CD4-positive, CD25-positive, alpha-beta regulatory T cell (primary cell): ENCODE measurements at regions not wholly inside any gene's neighbourhood (a gene's known extent, or its start where the extent isn't known, plus 50 kb on each side); places are given as distances from the start of the nearest gene placed in this dataset.

ENCODE experiments used
- ATAC-seq, 2 donors: fragments of 150-1000 bp; cut with Tn5 transposase; one replicate each; pipeline ENCODE4 v1.10.0; 2021; ENCODE audit warnings: low read depth in 2 of 2, moderate number of reproducible peaks in 2 of 2, moderate library complexity in 1 of 2
- DNase-seq, 3 donors: peaks; one replicate each; pipeline versions ENCODE4 v3.0.0 to v3.0.0-alpha.2; 2012 to 2022; ENCODE audit warnings: mixed read lengths in 1 of 3
- H3K27ac ChIP-seq: one replicate; pipeline ENCODE4 v1.7.0; 2013; ENCODE audit warnings: mild to moderate bottlenecking, low read length; ENCODE audit not compliant: insufficient read depth, poor library complexity, severe bottlenecking
- H3K27me3 ChIP-seq: one replicate; pipeline ENCODE4 v1.7.0; 2013; ENCODE audit warnings: low read length; ENCODE audit not compliant: control insufficient read depth, insufficient read depth
- H3K36me3 ChIP-seq: one replicate; pipeline ENCODE4 v1.7.0; 2013; ENCODE audit warnings: mild to moderate bottlenecking, low read length, moderate library complexity; ENCODE audit not compliant: control insufficient read depth, insufficient read depth
- H3K4me1 ChIP-seq: 2 replicates; pipeline ENCODE4 v1.7.0; 2013; ENCODE audit warnings: mild to moderate bottlenecking, low read length; ENCODE audit not compliant: insufficient read depth, control insufficient read depth, poor library complexity, severe bottlenecking
- H3K4me3 ChIP-seq: one replicate; pipeline ENCODE4 v1.7.0; 2013; ENCODE audit warnings: low read depth, mild to moderate bottlenecking, low read length, moderate library complexity
- H3K9me3 ChIP-seq, 2 experiments: 1 replicate in 1 of 2; 2 replicates in 1 of 2; pipeline ENCODE4 v1.7.0; 2013; ENCODE audit warnings: low read length in 2 of 2, mild to moderate bottlenecking in 1 of 2, moderate library complexity in 1 of 2; ENCODE audit not compliant: control insufficient read depth in 2 of 2
- H3K27ac Mint-ChIP-seq, 3 donors: one replicate each; pipeline ENCODE4 v1.8.0; 2020 to 2022; ENCODE audit warnings: mild to moderate bottlenecking in 3 of 3, mixed read lengths in 3 of 3, moderate library complexity in 2 of 3
- H3K27me3 Mint-ChIP-seq: one replicate; pipeline ENCODE4 v1.8.0; 2022; ENCODE audit warnings: mild to moderate bottlenecking, mixed read lengths
- H3K36me3 Mint-ChIP-seq: one replicate; pipeline ENCODE4 v1.8.0; 2020; ENCODE audit warnings: mixed read lengths
- H3K4me1 Mint-ChIP-seq, 4 donors: one replicate each; pipeline ENCODE4 v1.8.0; 2020 to 2022; ENCODE audit warnings: mixed read lengths in 4 of 4, mild to moderate bottlenecking in 1 of 4
- H3K4me3 Mint-ChIP-seq, 4 donors: one replicate each; pipeline ENCODE4 v1.8.0; 2020 to 2022; ENCODE audit warnings: mild to moderate bottlenecking in 4 of 4, mixed read lengths in 4 of 4, moderate library complexity in 3 of 4
- H3K9me3 Mint-ChIP-seq, 7 donors: one replicate each; pipeline ENCODE4 v1.8.0; 2020 to 2022; ENCODE audit warnings: mixed read lengths in 7 of 7, mild to moderate bottlenecking in 3 of 7, moderate library complexity in 2 of 7

DNA sequence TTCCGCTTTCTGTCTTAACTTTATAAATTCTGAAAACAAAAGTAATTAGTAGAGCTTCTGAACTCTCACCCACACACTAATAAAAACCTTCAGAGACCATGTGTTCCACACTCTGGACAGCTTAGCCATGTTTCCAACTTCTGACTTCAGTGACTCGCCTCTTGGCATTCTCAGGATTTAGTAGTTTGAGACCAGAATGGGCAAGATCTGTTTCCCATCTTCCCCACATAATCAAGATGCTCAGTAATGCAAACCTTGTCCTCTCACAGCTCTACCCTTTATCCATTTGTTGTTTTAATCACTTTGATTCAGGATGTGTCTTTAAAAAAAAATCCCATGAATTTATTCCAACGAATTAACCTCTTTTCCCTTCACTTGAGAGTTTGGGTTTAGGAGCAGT is 166.6 kb upstream of the SLC24A5 start:
- Histone ChIP-seq H3K27me3 (peaks cover 2% of the 10 kb centered on the region), H3K9me3 (no peaks in the 10 kb centered on the region), H3K27ac (no peak overlapping the region), H3K36me3 (no peaks in the 10 kb centered on the region), H3K4me1 (no peaks in the 10 kb centered on the region), H3K4me3 (no peak overlapping the region)
- no peaks in the 10 kb centered on the region for H3K36me3 Mint-ChIP-seq
- H3K27me3 Mint-ChIP-seq: no peaks in the 10 kb centered on the region
- H3K4me3 Mint-ChIP-seq: no peak overlapping the region
- no peak overlapping the region for H3K27ac Mint-ChIP-seq
- peaks cover 3 to 9% (median 5%) of the 10 kb centered on the region in 7 donors for H3K9me3 Mint-ChIP-seq
- no peak for ATAC-seq
- H3K4me1 Mint-ChIP-seq: no peaks in the 10 kb centered on the region
- DNase-seq: no peak

DNA sequence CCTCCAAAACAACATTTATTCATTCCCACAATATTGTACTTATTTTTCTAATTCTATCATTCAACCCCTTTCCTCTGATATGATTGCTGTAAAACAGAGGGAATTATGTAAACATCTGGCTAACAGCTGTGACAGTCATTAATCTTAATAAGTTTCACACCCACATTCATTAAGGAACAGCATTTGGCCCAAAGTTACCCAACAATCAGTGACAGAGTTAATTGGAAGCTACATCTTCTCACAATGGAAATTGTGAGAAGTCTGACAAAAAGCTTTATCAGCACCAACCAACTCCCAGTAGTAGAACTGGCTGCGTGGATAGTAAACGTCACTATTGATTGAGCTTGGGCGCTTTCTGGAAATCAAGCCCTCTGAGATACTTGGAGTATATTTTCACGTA is 165.8 kb upstream of the SLC24A5 start:
- Mint-ChIP-seq H3K4me3 (no peak overlapping the region), H3K27me3 (no peaks in the 10 kb centered on the region), H3K27ac (no peak overlapping the region), H3K36me3 (no peaks in the 10 kb centered on the region), H3K4me1 (no peaks in the 10 kb centered on the region), H3K9me3 (peaks cover 3 to 9% (median 5%) of the 10 kb centered on the region in 7 donors)
- no peaks in the 10 kb centered on the region for H3K9me3 ChIP-seq
- no peak overlapping the region for H3K4me3 ChIP-seq
- H3K27ac ChIP-seq: no peak overlapping the region
- ATAC-seq (no peak), DNase-seq (no peak)
- peaks cover 2% of the 10 kb centered on the region for H3K27me3 ChIP-seq
- no peaks in the 10 kb centered on the region for H3K4me1 ChIP-seq
- H3K36me3 ChIP-seq: no peaks in the 10 kb centered on the region

DNA sequence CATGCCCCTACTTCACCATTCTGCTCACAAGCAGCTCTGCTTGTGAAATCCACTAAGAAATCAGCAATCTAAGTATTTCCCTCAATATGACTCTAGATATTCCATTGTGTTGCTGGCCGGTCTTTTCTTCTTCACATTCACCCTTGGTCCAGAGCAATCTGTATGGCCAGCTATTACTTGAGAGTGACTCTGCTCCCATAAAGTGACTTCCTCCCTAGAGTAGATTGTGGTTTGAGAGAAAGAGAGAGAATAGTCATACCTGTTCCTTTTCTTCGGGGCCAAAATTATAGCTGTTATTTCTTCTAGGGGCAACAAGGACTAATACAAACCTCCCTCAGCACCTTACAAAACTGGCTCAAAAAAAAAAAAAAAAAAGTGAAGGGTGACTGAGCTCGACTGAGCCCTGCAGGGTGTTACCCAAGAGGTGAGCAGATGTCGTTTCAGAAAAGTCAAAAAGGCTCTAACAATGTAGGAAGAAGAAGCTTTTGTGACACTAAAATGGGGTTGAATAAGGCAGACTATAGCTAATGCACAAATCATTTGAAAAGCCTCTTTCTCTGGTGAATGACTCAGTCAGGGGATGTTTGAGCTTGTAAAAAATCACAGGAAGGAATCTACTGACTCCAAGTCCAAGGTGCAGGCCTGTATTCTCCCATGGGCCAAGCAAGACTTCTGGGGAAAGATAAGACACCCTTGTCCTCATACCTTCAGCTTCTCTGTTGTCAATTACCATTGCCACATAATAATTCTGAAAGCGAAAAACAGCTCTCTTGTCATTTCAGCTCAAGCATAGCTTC is 161.0 kb upstream of the SLC24A5 start:
- ATAC-seq (no peak), DNase-seq (no peak)
- Histone ChIP-seq H3K4me1 (no peaks in the 10 kb centered on the region), H3K27ac (no peak overlapping the region), H3K27me3 (no peaks in the 10 kb centered on the region), H3K4me3 (no peak overlapping the region), H3K9me3 (no peaks in the 10 kb centered on the region), H3K36me3 (no peaks in the 10 kb centered on the region)
- Mint-ChIP-seq H3K9me3 (peaks cover 1 to 8% (median 3%) of the 10 kb centered on the region in 7 donors), H3K27me3 (no peaks in the 10 kb centered on the region), H3K4me1 (peaks cover 0 to 12% (median 5%) of the 10 kb centered on the region in 4 donors), H3K4me3 (no peak overlapping the region), H3K27ac (peak overlapping the region in 1 of 3 donors; percentile 17), H3K36me3 (no peaks in the 10 kb centered on the region)

DNA sequence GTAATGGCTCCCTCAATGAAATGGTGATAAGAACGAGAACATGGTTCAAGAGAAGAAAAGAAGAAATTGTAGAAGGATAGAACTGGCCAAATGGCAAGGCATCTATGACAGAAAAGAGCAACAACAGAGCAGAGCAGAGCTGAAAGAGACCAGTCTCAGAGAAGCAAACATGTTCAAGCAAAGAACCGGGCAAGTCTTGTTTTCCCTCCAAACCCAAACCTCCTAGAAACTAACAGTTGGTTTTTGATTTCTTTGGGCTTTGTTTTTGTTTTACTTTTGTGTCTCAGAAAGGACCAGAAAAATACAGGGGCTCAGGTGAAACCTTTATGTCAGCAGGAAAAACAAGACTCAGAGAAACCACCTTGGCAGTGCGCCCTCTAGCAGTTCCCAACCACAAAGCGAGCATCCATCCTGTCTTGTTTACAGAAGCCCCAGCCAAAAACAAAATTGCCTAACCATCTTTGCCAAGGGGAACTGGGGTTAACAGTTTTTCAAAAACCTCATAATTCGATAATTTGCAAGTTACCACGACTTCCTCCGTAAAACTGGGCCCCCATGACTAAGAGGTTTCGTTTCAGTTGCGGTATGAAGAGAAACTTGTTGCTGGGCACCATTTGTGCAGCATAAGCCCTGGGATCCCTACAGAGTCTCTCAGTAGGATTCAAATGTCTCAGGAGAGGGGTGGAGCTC is 159.2 kb upstream of the SLC24A5 start:
- Histone ChIP-seq H3K27ac (no peak overlapping the region), H3K4me3 (peak overlapping the region; percentile 21), H3K27me3 (no peaks in the 10 kb centered on the region), H3K9me3 (no peaks in the 10 kb centered on the region), H3K4me1 (no peaks in the 10 kb centered on the region), H3K36me3 (no peaks in the 10 kb centered on the region)
- peak in 1 of 3 donors; percentile 36 for DNase-seq
- H3K4me3 Mint-ChIP-seq: peak overlapping the region in 3 of 4 donors; percentile 17 to 79 (median 31)
- peaks cover 0 to 12% (median 5%) of the 10 kb centered on the region in 4 donors for H3K4me1 Mint-ChIP-seq
- peak overlapping the region in 1 of 3 donors; percentile 39 for H3K27ac Mint-ChIP-seq
- no peaks in the 10 kb centered on the region for H3K27me3 Mint-ChIP-seq
- ATAC-seq: no peak
- peaks cover under 1 to 7% (median 1%) of the 10 kb centered on the region in 7 donors for H3K9me3 Mint-ChIP-seq
- no peaks in the 10 kb centered on the region for H3K36me3 Mint-ChIP-seq

DNA sequence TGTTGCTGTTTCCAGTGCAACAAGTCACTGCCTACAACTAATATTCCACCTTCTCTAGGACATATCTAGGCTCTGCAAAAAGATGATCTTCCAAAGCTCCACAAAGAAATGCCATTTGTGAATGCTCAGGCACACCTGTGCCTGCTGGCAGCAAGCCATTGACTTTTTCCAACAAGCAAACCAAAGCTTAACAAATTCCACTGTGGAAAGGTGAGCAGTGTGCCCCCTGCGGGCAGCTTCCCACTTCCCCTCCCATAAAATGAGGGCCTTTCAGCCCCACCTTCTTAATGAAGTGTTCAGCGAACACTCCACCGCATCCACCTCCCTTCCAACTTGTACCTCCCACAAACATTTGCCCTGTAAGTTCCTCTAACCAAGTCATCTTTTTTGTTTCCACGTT is 157.5 kb upstream of the SLC24A5 start:
- Histone ChIP-seq H3K27me3 (no peaks in the 10 kb centered on the region), H3K4me1 (no peaks in the 10 kb centered on the region), H3K9me3 (no peaks in the 10 kb centered on the region), H3K27ac (no peak overlapping the region), H3K36me3 (no peaks in the 10 kb centered on the region), H3K4me3 (no peak overlapping the region)
- ATAC-seq (no peak), DNase-seq (no peak)
- H3K4me1 Mint-ChIP-seq: peaks cover 0 to 12% (median 5%) of the 10 kb centered on the region in 4 donors
- H3K36me3 Mint-ChIP-seq: no peaks in the 10 kb centered on the region
- H3K4me3 Mint-ChIP-seq: no peak overlapping the region
- H3K9me3 Mint-ChIP-seq: peaks cover 0 to 7% (median 1%) of the 10 kb centered on the region in 7 donors
- no peaks in the 10 kb centered on the region for H3K27me3 Mint-ChIP-seq
- no peak overlapping the region for H3K27ac Mint-ChIP-seq

DNA sequence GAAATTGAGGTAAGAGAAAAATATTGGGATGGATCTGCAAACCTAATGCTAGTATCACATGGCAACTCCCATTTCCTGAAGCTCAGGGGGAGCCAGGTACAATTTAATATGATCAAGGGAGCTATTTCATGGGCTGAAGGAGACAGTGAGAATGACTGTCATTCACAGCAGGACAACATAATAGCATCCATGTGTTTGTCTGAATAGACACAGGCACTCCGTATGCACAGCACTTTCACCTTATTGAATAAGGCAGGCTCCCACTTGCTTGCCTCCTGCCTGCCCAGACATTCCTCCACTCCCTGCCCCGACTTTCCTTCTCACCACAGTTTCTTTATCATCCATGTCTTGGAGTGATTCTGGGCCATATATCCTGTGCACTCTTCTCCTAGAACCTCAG is 156.6 kb upstream of the SLC24A5 start:
- H3K27me3 Mint-ChIP-seq: no peaks in the 10 kb centered on the region
- Histone ChIP-seq H3K4me1 (no peaks in the 10 kb centered on the region), H3K36me3 (no peaks in the 10 kb centered on the region), H3K27ac (no peak overlapping the region), H3K4me3 (no peak overlapping the region), H3K27me3 (no peaks in the 10 kb centered on the region), H3K9me3 (no peaks in the 10 kb centered on the region)
- no peak overlapping the region for H3K4me3 Mint-ChIP-seq
- H3K27ac Mint-ChIP-seq: peak overlapping the region in 1 of 3 donors; percentile 83
- H3K4me1 Mint-ChIP-seq: peaks cover 0 to 12% (median 5%) of the 10 kb centered on the region in 4 donors
- H3K36me3 Mint-ChIP-seq: no peaks in the 10 kb centered on the region
- DNase-seq (no peak), ATAC-seq (no peak)
- peaks cover 0 to 4% (median 1%) of the 10 kb centered on the region in 7 donors for H3K9me3 Mint-ChIP-seq

DNA sequence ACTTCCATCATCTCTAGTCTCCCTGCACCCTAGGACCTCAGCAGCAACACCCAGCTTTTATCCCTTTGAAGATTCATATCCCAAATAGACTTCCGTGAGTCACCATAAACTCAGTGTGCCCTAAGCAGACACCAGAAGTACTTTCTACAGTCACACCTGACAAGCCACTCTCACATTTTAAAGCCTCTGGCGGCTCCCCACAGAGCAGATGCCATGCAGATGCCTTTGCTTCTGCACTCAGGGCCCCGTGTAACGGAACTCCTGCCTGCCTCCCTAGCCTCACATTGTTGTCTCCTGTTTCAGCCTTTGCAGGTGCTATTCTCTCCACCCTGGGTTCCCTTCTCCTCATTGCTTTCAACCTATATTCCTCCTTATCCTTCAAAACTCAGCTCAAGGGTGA is 155.5 kb upstream of the SLC24A5 start:
- Histone ChIP-seq H3K4me3 (no peak overlapping the region), H3K27ac (no peak overlapping the region), H3K27me3 (no peaks in the 10 kb centered on the region), H3K36me3 (no peaks in the 10 kb centered on the region), H3K4me1 (no peaks in the 10 kb centered on the region), H3K9me3 (no peaks in the 10 kb centered on the region)
- no peak for DNase-seq
- Mint-ChIP-seq H3K4me1 (peaks cover 0 to 12% (median 5%) of the 10 kb centered on the region in 4 donors), H3K36me3 (no peaks in the 10 kb centered on the region), H3K27me3 (no peaks in the 10 kb centered on the region), H3K4me3 (no peak overlapping the region), H3K27ac (no peak overlapping the region), H3K9me3 (peaks cover 0 to 4% (median 1%) of the 10 kb centered on the region in 7 donors)
- no peak for ATAC-seq
